H1 (cell line): ENCODE measurements at regions not wholly inside any gene's neighbourhood (a gene's known extent, or its start where the extent isn't known, plus 50 kb on each side); places are given as distances from the start of the nearest gene placed in this dataset.

ENCODE experiments used
- HDAC6 ChIP-seq: IDR thresholded peaks from one replicate; pipeline ENCODE4 v1.7.1; 2012; ENCODE audit warnings: low read depth, mild to moderate bottlenecking, inconsistent platforms, low read length, moderate library complexity
- RXRA ChIP-seq: IDR thresholded peaks from 2 replicates; pipeline ENCODE4 v1.6.1; 2011; ENCODE audit warnings: low read depth, mild to moderate bottlenecking, low read length, moderate library complexity; ENCODE audit not compliant: insufficient read depth
- TAF1 ChIP-seq: IDR thresholded peaks from 2 replicates; pipeline ENCODE4 v1.6.1; 2011; ENCODE audit warnings: mild to moderate bottlenecking, low read depth, low read length
- YY1 ChIP-seq: IDR thresholded peaks from 2 replicates; pipeline ENCODE4 v1.6.1; 2011; ENCODE audit warnings: low read depth, mild to moderate bottlenecking, low read length
- TF ChIP-seq, protein P1 (sequence below), 3 experiments: IDR thresholded peaks; 1 replicate in 2 of 3; 2 replicates in 1 of 3; pipeline versions ENCODE4 v1.5.1 to v1.6.1; 2011; ENCODE audit warnings: low read length in 3 of 3, mild to moderate bottlenecking in 3 of 3, inconsistent platforms in 2 of 3, low read depth in 1 of 3, moderate library complexity in 1 of 3; ENCODE audit not compliant: insufficient read depth in 1 of 3; ENCODE audit errors: control extremely low read depth in 1 of 3

DNA sequence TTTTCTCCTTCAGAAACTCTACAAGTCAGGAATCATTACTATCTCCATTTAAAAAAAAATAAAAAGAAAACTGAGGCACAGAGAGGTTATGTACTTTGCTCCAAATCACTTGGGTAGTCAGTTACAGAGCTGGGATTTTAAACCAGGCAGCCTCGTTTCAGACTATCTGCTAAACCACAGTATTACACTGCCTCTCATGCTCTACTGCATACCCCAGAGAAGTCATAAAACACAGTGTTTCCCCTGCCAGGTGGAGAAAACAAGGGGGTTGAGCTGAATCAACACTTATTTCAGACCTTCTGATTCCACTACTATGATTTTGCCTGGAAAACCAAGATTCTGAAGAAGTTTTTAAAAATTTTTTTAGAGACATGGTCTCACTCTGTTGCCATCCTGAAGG is 132.9 kb upstream of the POU2AF2 start (continued):
- TF ChIP-seq RXRA (no peak), YY1 (no peak), HDAC6 (no peak), TAF1 (no peak)
- TF ChIP-seq, protein P1, sequence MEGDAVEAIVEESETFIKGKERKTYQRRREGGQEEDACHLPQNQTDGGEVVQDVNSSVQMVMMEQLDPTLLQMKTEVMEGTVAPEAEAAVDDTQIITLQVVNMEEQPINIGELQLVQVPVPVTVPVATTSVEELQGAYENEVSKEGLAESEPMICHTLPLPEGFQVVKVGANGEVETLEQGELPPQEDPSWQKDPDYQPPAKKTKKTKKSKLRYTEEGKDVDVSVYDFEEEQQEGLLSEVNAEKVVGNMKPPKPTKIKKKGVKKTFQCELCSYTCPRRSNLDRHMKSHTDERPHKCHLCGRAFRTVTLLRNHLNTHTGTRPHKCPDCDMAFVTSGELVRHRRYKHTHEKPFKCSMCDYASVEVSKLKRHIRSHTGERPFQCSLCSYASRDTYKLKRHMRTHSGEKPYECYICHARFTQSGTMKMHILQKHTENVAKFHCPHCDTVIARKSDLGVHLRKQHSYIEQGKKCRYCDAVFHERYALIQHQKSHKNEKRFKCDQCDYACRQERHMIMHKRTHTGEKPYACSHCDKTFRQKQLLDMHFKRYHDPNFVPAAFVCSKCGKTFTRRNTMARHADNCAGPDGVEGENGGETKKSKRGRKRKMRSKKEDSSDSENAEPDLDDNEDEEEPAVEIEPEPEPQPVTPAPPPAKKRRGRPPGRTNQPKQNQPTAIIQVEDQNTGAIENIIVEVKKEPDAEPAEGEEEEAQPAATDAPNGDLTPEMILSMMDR (IDR thresholded peaks at IDR 0.05; ENCODE audit: control extremely low read depth in 1 of 3, insufficient read depth in 1 of 3, low read depth in 1 of 3, low read length in 3 of 3): no peak
